ENCODE measurements at regions not wholly inside any gene's neighbourhood (a gene's known extent, or its start where the extent isn't known, plus 50 kb on each side); places are given as distances from the start of the nearest gene placed in this dataset.

DNA sequence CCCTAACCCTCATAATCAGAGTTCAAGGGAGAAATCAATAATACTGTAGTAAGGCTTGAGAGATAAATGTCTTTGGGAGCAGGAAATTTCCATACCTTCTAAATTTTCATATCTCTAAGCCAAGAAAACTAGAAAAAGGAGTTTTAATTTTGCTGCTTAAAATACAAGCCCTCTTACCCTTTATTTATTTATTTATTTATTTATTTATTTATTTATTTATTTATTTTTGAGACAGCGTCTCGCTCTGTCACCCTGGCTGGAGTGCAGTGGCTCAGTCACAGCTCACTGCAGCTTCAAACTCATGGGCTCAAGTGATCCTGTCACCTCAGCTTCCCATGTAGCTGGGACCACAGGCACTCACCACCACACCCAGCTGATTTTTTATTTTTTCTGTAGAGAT lies 69.0 kb upstream of the GNAO1 start:
- TF ChIP-seq, protein P1, sequence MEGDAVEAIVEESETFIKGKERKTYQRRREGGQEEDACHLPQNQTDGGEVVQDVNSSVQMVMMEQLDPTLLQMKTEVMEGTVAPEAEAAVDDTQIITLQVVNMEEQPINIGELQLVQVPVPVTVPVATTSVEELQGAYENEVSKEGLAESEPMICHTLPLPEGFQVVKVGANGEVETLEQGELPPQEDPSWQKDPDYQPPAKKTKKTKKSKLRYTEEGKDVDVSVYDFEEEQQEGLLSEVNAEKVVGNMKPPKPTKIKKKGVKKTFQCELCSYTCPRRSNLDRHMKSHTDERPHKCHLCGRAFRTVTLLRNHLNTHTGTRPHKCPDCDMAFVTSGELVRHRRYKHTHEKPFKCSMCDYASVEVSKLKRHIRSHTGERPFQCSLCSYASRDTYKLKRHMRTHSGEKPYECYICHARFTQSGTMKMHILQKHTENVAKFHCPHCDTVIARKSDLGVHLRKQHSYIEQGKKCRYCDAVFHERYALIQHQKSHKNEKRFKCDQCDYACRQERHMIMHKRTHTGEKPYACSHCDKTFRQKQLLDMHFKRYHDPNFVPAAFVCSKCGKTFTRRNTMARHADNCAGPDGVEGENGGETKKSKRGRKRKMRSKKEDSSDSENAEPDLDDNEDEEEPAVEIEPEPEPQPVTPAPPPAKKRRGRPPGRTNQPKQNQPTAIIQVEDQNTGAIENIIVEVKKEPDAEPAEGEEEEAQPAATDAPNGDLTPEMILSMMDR (IDR thresholded peaks at IDR 0.05): no peak
- no peak for TF ChIP-seq POLR2AphosphoS5 (IDR thresholded peaks at IDR 0.05; ENCODE audit: low read depth, low read length)
